Activated T-cell treated with anti-CD3 and anti-CD28 coated beads, Interleukin-2, amount 50 U/mL, for 4 hours (primary cell): ENCODE measurements at regions not wholly inside any gene's neighbourhood (a gene's known extent, or its start where the extent isn't known, plus 50 kb on each side); places are given as distances from the start of the nearest gene placed in this dataset.
"Not testable (repeated sequence)": the region's sequence is repeated elsewhere in the genome, so short reads cannot be mapped to it uniquely, and the experiment has no call there.

Experiments
- ATAC-seq, 2 donors: fragments of 200-7000 bp; cut with Tn5 transposase; one replicate each; pipeline ENCODE4 v1.10.0; 2021
- DNase-seq: peaks from one replicate; pipeline ENCODE4 v3.0.0-alpha.2; 2020
- H3K27me3 Mint-ChIP-seq: one replicate; pipeline ENCODE4 v1.8.0; 2021; ENCODE audit warnings: low read depth, mixed read lengths
- H3K36me3 Mint-ChIP-seq: one replicate; pipeline ENCODE4 v1.8.0; 2022; ENCODE audit warnings: mixed read lengths; ENCODE audit not compliant: insufficient read depth
- H3K4me1 Mint-ChIP-seq: one replicate; pipeline ENCODE4 v1.8.0; 2021; ENCODE audit warnings: low read depth, mixed read lengths
- H3K4me3 Mint-ChIP-seq: one replicate; pipeline ENCODE4 v1.8.0; 2021; ENCODE audit warnings: mild to moderate bottlenecking, moderate library complexity, mixed read lengths
- H3K9me3 Mint-ChIP-seq: one replicate; pipeline ENCODE4 v1.8.0; 2021; ENCODE audit warnings: mixed read lengths

DNA sequence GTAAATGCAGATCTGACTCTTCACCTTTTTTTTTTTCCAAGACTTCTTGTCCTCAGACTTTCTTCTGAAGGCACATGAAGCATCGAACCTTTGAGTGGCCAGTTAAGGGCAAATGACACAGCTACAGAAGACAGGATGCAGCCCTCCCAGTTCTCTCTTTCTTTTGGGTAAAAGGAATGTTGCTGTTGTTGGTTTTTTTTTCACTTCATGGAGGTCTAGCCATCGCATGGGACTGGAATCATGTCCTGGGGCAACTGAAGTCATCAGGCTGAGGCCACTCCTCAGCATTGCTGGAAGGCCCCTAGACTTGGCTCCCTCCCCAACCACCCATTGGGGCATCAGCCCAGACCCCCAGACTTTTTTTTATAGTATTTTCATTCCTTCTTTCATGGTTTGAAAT lies 896.5 kb downstream of the SORCS1 start:
- H3K4me1 Mint-ChIP-seq, result no peaks in the 10 kb centered on the region
- no peak for ATAC-seq
- no peak for DNase-seq
- no peaks in the 10 kb centered on the region for H3K9me3 Mint-ChIP-seq
- H3K27me3 Mint-ChIP-seq, result no peaks in the 10 kb centered on the region
- H3K4me3 Mint-ChIP-seq, result no peak overlapping the region
- H3K36me3 Mint-ChIP-seq, result no peaks in the 10 kb centered on the region

DNA sequence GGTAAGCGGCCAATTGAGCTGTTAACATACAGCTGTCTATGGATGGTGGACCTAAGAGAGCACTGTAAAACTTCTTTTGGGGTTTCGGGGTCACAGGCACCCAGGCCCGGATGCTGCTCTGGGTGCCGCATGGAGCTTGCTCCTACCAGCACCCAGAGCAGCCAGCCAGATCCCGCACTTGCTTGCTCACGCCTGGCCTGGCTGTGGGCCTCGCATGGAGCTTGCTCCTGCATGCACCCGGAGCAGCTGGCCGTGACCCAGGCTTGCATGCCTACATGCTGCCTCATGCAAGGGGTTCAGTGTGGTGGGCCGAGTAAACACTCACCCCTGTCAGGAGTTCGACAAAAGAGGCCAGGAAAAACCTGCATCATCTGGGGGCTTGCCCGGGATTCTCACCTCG lies 896.9 kb downstream of the SORCS1 start:
- Mint-ChIP-seq H3K4me3 (no peak overlapping the region), H3K36me3 (no peaks in the 10 kb centered on the region), H3K4me1 (no peaks in the 10 kb centered on the region), H3K9me3 (no peaks in the 10 kb centered on the region), H3K27me3 (no peaks in the 10 kb centered on the region)
- DNase-seq (no peak), ATAC-seq (no peak)

DNA sequence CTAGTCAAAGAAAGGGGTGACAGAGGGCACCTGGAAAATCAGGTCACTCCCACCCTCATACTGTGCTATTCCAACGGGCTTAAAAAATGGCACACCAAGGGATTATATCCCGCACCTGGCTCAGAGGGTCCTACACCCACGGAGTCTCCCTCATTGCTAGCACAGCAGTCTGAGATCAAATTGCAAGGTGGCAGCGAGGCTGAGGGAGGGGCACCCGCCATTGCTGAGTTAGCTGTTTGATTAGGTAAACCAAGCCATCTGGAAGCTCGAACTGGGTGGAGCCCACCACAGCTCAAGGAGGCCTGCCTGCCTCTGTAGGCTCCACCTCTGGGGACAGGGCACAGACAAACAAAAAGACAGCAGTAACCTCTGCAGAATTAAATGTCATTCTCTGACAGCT lies 907.1 kb downstream of the SORCS1 start:
- H3K4me3 Mint-ChIP-seq, DNase-seq, H3K27me3 Mint-ChIP-seq, H3K36me3 Mint-ChIP-seq, ATAC-seq, H3K4me1 Mint-ChIP-seq: not testable (repeated sequence)
- peaks cover 11% of the 10 kb centered on the region for H3K9me3 Mint-ChIP-seq

DNA sequence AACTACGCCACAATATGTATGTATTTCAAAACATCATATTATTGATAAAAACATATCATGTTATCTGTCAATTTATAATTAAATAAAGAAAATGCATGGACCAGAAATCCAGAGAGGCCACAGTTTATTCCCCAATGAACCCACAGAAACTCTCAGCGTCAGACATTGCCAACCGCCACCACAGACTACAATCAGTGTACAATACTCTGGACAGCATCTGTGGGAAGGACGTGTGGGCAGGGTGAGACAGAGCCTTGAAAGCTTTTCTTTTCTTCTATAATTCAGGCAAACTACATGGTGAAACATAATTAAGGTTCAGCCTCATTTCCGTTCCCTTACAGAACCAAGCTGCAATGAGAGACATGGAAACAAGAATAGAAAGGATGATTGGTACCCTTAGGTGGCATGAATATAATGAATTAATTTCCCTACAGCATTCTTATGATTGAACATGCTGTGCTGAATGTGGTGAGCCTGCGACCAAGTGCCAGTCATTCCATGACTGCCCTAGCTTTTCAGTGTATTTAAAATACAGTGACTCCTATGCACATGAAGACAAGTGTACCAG lies 909.3 kb downstream of the SORCS1 start:
- no peaks in the 10 kb centered on the region for H3K27me3 Mint-ChIP-seq
- H3K9me3 Mint-ChIP-seq, result peaks cover 11% of the 10 kb centered on the region
- H3K4me1 Mint-ChIP-seq, result no peaks in the 10 kb centered on the region
- no peaks in the 10 kb centered on the region for H3K36me3 Mint-ChIP-seq
- ATAC-seq (no peak), DNase-seq (no peak)
- H3K4me3 Mint-ChIP-seq, result no peak overlapping the region

DNA sequence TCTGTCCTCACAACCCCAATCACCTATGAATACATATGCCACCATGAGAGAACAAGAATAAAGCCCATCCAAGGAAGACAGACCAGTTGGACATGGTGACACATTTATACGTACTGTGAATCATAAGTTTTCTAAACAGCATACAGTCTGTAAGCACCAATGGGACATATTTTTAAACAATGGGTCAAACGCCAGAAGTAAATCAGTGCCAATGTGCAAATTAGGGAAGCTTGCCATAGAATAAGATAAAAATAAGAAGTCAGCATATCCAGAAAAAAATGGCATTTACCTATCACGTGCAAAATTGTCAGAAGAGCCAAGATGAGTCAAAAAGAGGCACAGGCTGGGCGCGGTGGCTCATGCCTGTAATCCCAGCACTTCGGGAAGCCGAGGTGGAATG lies 910.4 kb downstream of the SORCS1 start:
- no peak for ATAC-seq
- Mint-ChIP-seq H3K4me3 (no peak overlapping the region), H3K36me3 (no peaks in the 10 kb centered on the region), H3K27me3 (no peaks in the 10 kb centered on the region), H3K4me1 (no peaks in the 10 kb centered on the region), H3K9me3 (peaks cover 11% of the 10 kb centered on the region)
- DNase-seq, result no peak

DNA sequence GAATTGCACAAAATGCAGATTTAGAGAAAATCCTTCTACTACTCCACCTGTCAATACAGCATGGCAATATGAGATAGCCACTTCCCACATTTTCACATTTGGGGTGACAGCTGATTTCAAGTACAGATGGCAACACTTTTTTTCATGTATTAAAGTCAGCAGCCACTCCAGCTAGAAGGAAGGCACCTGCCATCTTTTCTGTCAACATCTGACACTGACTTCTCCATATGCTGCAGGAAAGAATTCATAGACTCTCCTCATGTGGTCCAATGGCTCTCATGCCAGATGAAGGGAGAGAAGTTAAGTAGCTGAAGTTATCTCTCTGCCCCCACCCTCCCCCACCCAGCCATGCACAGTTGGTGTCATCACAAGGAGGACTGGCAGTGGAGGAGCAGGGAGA lies 912.0 kb downstream of the SORCS1 start:
- Mint-ChIP-seq H3K27me3 (no peaks in the 10 kb centered on the region), H3K4me3 (no peak overlapping the region), H3K4me1 (no peaks in the 10 kb centered on the region), H3K9me3 (peaks cover 11% of the 10 kb centered on the region), H3K36me3 (no peaks in the 10 kb centered on the region)
- no peak for DNase-seq
- no peak for ATAC-seq

DNA sequence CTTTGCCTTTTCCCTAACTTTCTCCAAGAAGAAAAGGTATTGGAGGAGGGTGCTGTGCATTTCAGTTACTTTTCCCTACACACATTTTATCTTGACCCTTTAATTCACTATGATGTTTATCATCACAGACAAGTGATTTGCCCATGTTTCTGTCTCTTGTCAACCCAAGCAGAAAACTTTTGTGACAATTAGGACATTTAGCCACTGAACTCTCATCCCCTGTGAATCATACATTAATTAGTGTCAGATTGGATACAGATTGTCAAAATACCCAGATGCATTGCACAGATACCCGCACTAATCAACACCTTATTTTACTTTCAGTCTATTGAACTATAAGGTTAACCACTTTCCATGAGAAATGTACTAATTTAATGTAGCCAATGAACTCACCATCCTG lies 912.9 kb downstream of the SORCS1 start:
- no peaks in the 10 kb centered on the region for H3K27me3 Mint-ChIP-seq
- DNase-seq, result no peak
- no peaks in the 10 kb centered on the region for H3K36me3 Mint-ChIP-seq
- no peak overlapping the region for H3K4me3 Mint-ChIP-seq
- H3K4me1 Mint-ChIP-seq, result no peaks in the 10 kb centered on the region
- peaks cover 15% of the 10 kb centered on the region for H3K9me3 Mint-ChIP-seq
- ATAC-seq, result no peak

DNA sequence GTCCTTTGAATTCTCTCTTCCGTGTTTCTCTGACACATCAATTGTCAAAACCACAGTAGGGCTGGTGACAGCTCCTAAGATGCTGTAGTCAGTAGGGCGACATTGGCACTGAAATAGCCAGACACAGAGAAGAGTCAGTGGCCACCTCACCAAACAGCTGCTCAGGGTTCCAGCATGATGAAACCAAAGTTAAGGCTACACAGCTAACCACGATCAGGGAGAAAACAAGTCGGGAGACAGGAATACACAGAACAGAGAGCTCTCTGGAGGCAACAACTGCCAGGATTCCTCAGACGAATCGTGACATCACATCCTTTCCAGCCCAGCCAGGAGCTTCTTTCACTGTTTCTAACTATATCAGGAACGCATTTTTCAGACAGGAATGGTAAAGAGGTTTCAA lies 922.2 kb downstream of the SORCS1 start:
- ATAC-seq, result no peak
- peaks cover 4% of the 10 kb centered on the region for H3K9me3 Mint-ChIP-seq

DNA sequence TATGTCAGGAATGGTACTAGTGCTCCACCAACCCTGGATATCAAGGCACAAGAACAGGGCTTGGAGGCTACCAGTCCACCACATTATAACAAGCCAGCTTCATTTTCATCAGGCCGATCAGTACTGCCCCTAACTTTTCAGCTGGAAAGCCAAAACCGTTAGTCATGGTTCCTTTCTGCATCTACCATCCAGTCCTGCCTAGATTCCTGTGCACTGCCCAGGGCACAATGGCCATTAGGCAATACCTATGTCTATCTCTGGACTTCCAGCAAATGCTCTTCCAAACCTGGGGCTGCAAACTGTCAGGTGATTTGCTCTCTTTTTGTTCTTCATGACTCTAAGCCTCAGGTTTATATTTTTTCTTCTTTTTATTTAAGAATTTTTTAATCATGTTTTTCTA lies 937.7 kb downstream of the SORCS1 start:
- Mint-ChIP-seq H3K36me3 (no peaks in the 10 kb centered on the region), H3K4me3 (no peak overlapping the region), H3K27me3 (no peaks in the 10 kb centered on the region), H3K9me3 (peaks cover 4% of the 10 kb centered on the region), H3K4me1 (no peaks in the 10 kb centered on the region)
- ATAC-seq (no peak), DNase-seq (no peak)

More for the DNA sequence above, 922.2 kb downstream of the SORCS1 start:
- no peak overlapping the region for H3K4me3 Mint-ChIP-seq
- H3K4me1 Mint-ChIP-seq, result no peaks in the 10 kb centered on the region
- no peak for DNase-seq
- no peaks in the 10 kb centered on the region for H3K36me3 Mint-ChIP-seq
- no peaks in the 10 kb centered on the region for H3K27me3 Mint-ChIP-seq

DNA sequence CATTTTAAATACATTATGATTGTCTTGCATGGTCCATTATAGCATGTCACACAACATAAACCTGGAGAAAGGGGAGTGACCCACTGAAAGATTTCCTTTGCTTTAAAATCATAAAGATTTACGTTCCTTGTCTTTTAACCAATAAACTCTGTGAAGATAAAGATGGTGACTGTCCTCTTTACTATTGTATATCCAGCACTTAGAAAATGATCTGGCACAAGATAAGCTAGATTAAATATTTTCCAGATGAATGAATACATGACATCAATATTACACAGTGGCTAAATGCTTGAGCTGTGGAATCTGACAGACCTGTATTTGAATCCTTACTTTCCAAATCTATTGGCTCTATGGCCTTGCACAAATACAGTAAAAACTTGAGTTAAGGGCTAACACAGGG lies 938.4 kb downstream of the SORCS1 start:
- no peak for ATAC-seq
- Mint-ChIP-seq H3K36me3 (no peaks in the 10 kb centered on the region), H3K4me3 (no peak overlapping the region), H3K27me3 (no peaks in the 10 kb centered on the region), H3K4me1 (no peaks in the 10 kb centered on the region), H3K9me3 (peaks cover 5% of the 10 kb centered on the region)
- DNase-seq, result no peak

DNA sequence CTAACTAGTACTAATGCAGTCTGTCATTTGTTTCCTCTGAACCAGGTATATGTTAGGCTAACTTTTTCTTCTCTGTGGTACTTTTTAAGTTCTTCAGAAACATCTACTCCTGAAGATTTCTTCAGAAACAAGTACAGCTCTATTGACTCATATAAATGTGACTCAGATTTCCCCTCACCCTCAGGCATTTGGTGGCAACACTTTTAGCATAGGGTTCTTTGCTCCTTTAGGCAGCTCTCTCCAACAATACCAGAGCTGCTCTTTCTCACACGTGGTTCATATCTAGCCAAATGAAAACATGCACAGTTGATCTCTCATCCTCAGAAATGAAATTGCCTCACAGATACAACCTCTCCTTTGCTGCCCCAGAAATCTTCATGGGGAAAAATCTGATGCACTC lies 939.8 kb downstream of the SORCS1 start:
- H3K4me1 Mint-ChIP-seq, result no peaks in the 10 kb centered on the region
- H3K36me3 Mint-ChIP-seq, result no peaks in the 10 kb centered on the region
- peaks cover 3% of the 10 kb centered on the region for H3K9me3 Mint-ChIP-seq
- DNase-seq, result no peak
- H3K4me3 Mint-ChIP-seq, result no peak overlapping the region
- ATAC-seq, result peak in 1 of 2 donors; percentile 7
- no peaks in the 10 kb centered on the region for H3K27me3 Mint-ChIP-seq

DNA sequence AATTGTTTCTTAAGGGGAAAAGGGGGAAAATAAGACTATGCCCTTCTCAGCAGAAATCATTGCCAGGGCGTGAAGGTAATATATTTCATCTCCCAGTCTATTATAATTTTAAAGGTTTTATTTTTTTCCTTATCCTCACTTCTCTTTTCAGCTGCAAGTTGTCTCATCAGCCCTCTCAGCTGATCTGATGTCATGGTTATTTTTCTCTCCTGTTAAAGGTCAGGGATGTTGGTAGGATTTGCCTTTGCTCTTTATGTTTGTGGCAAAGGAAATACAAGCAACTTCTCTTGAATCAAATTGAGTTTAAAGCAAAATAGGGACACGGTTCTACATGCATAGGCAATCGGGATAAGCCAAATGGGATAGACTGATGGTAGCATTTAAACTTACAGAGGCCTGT lies 946.9 kb downstream of the SORCS1 start:
- ATAC-seq (no peak), DNase-seq (no peak)
- Mint-ChIP-seq H3K36me3 (no peaks in the 10 kb centered on the region), H3K9me3 (peaks cover 3% of the 10 kb centered on the region), H3K4me1 (no peaks in the 10 kb centered on the region), H3K27me3 (no peaks in the 10 kb centered on the region), H3K4me3 (no peak overlapping the region)

DNA sequence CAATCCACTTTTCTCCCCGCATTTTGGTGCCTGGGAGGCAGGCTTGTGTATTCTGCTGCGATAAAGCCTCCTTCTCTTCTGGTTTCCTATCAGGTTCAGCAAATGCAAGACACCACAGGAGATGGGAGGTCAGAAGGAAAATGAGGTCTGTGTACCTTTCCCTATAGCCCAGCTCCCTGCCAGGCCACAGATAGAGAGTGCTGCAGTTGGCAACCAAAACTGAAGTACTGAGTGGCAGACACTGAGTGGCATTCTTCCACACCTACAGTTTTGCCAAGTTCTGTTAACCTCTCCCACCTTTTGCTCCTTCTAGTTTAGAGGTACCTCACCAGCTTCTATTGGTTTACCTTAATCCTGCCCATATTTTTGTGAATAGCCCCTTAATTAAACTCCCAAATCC lies 948.4 kb downstream of the SORCS1 start:
- DNase-seq (no peak), ATAC-seq (no peak)
- Mint-ChIP-seq H3K4me3 (no peak overlapping the region), H3K36me3 (no peaks in the 10 kb centered on the region), H3K27me3 (no peaks in the 10 kb centered on the region), H3K9me3 (peaks cover 5% of the 10 kb centered on the region), H3K4me1 (no peaks in the 10 kb centered on the region)

DNA sequence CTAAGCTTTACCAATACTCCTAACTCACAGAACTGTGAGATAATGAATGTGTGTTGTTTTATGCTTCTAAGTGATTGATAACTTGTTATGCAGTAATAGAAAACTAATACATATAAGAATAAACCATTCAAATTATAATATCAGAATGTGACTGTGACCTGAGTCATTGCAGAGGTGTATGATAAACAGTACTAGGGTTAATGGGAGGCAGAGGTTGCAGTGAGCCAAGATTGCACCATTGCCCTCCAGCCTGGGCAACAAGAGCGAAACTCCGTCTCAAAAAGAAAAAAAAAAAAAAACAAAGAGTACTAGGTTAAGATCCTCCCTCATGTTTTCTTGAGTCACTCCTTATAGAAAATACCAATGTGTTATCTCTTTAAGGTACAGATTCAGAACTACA lies 950.3 kb downstream of the SORCS1 start:
- peaks cover 4% of the 10 kb centered on the region for H3K9me3 Mint-ChIP-seq
- no peak for ATAC-seq
- H3K27me3 Mint-ChIP-seq, result no peaks in the 10 kb centered on the region
- no peak overlapping the region for H3K4me3 Mint-ChIP-seq
- no peaks in the 10 kb centered on the region for H3K4me1 Mint-ChIP-seq
- no peak for DNase-seq
- no peaks in the 10 kb centered on the region for H3K36me3 Mint-ChIP-seq

DNA sequence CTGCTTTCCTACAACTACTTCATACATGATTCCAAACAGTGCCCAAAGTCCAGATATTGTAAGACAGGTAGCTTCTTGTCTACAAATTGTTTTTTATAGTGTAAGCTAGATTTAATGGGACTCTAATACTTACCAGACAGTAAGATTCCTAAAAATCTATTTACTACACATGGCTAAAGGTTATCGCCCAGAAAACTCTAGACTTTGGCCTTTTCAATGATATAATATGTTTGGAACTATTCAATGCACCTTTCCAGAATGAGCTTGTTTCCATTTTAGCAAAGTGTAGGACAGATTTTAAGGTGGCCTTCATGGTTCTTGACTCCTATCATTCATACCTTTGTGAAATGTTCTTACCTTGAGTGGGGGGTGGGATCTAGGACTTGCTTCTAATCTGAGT lies 951.0 kb downstream of the SORCS1 start:
- Mint-ChIP-seq H3K4me1 (no peaks in the 10 kb centered on the region), H3K27me3 (no peaks in the 10 kb centered on the region), H3K9me3 (peaks cover 4% of the 10 kb centered on the region), H3K4me3 (no peak overlapping the region), H3K36me3 (no peaks in the 10 kb centered on the region)
- no peak for ATAC-seq
- DNase-seq, result no peak

DNA sequence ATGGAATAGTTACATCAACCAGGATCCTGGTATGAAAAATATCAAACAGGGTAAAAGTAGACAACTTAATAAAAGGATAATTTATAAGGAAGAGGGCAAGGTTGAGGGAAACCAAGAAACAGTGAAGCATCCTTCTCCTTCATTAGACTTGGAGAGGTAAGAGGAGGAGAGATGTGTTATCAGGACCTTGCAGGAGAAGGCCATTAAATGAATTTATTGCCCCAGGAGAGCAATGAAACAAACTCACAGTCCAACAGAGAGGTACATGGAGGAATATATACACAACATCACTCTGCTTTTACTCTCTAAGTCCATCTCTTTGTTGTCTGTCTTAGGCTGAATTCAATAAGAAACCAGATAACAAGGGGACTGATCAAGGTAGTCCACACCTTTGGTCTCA lies 966.2 kb downstream of the SORCS1 start:
- no peak for DNase-seq
- no peaks in the 10 kb centered on the region for H3K27me3 Mint-ChIP-seq
- peaks cover 3% of the 10 kb centered on the region for H3K9me3 Mint-ChIP-seq
- no peaks in the 10 kb centered on the region for H3K36me3 Mint-ChIP-seq
- no peaks in the 10 kb centered on the region for H3K4me1 Mint-ChIP-seq
- no peak overlapping the region for H3K4me3 Mint-ChIP-seq
- no peak for ATAC-seq
